ES-I3 (cell line): ENCODE measurements at regions not wholly inside any gene's neighbourhood (a gene's known extent, or its start where the extent isn't known, plus 50 kb on each side); places are given as distances from the start of the nearest gene placed in this dataset.

Experiments used
- H3K36me3 ChIP-seq: 2 replicates; pipeline ENCODE4 v1.6.1; 2013; ENCODE audit warnings: mild to moderate bottlenecking, low read length, control low read depth, moderate library complexity; ENCODE audit not compliant: insufficient read depth
- H3K4me1 ChIP-seq: 2 replicates; pipeline ENCODE4 v1.6.1; 2013; ENCODE audit warnings: mild to moderate bottlenecking, control low read depth, low read length; ENCODE audit not compliant: insufficient read depth
- H3K9ac ChIP-seq: 2 replicates; pipeline ENCODE4 v1.6.1; 2013; ENCODE audit warnings: low read depth, mild to moderate bottlenecking, low read length, moderate library complexity
- H3K9me3 ChIP-seq: 2 replicates; pipeline ENCODE4 v1.6.1; 2013; ENCODE audit warnings: mild to moderate bottlenecking, low read length, moderate library complexity; ENCODE audit not compliant: control insufficient read depth, insufficient read depth

- H3K9ac ChIP-seq: no peak overlapping the region
- H3K4me1 ChIP-seq: peaks cover 26% of the 10 kb centered on the region
- H3K9me3 ChIP-seq: no peaks in the 10 kb centered on the region
- no peaks in the 10 kb centered on the region for H3K36me3 ChIP-seq
These were observed 78.0 kb upstream of the SLC6A6 start for GRCh38 chr3:14324224-14324944.

GRCh38 chr3:14328422-14328821 is 74.0 kb upstream of the SLC6A6 start:
- Histone ChIP-seq H3K9ac (no peak overlapping the region), H3K36me3 (no peaks in the 10 kb centered on the region), H3K9me3 (no peaks in the 10 kb centered on the region)

GRCh38 chr3:14329116-14329830 is 73.1 kb upstream of the SLC6A6 start:
- Histone ChIP-seq H3K4me1 (peaks cover 25% of the 10 kb centered on the region), H3K36me3 (no peaks in the 10 kb centered on the region), H3K9ac (no peak overlapping the region), H3K9me3 (no peaks in the 10 kb centered on the region)

More at GRCh38 chr3:14328422-14328821, 74.0 kb upstream of the SLC6A6 start:
- peaks cover 34% of the 10 kb centered on the region for H3K4me1 ChIP-seq

GRCh38 chr3:14329842-14330241 is 72.6 kb upstream of the SLC6A6 start:
- Histone ChIP-seq H3K9ac (no peak overlapping the region), H3K36me3 (no peaks in the 10 kb centered on the region), H3K9me3 (no peaks in the 10 kb centered on the region)

GRCh38 chr3:14330508-14330907 is 71.9 kb upstream of the SLC6A6 start:
- no peak overlapping the region for H3K9ac ChIP-seq
- no peaks in the 10 kb centered on the region for H3K9me3 ChIP-seq
- peaks cover 20% of the 10 kb centered on the region for H3K4me1 ChIP-seq
- H3K36me3 ChIP-seq: no peaks in the 10 kb centered on the region

More at GRCh38 chr3:14329842-14330241, 72.6 kb upstream of the SLC6A6 start:
- peaks cover 24% of the 10 kb centered on the region for H3K4me1 ChIP-seq

- no peaks in the 10 kb centered on the region for H3K36me3 ChIP-seq
- H3K9ac ChIP-seq: no peak overlapping the region
- no peaks in the 10 kb centered on the region for H3K9me3 ChIP-seq
- peaks cover 20% of the 10 kb centered on the region for H3K4me1 ChIP-seq
These were observed 71.2 kb upstream of the SLC6A6 start for GRCh38 chr3:14331251-14331650.

GRCh38 chr3:14332392-14332791 is 70.0 kb upstream of the SLC6A6 start:
- Histone ChIP-seq H3K9ac (no peak overlapping the region), H3K4me1 (peaks cover 20% of the 10 kb centered on the region), H3K36me3 (no peaks in the 10 kb centered on the region), H3K9me3 (no peaks in the 10 kb centered on the region)

GRCh38 chr3:14333215-14333614 is 69.2 kb upstream of the SLC6A6 start:
- H3K36me3 ChIP-seq: no peaks in the 10 kb centered on the region
- H3K9me3 ChIP-seq: no peaks in the 10 kb centered on the region
- no peak overlapping the region for H3K9ac ChIP-seq
- H3K4me1 ChIP-seq: peaks cover 20% of the 10 kb centered on the region

GRCh38 chr3:14333621-14334020 is 68.8 kb upstream of the SLC6A6 start:
- no peak overlapping the region for H3K9ac ChIP-seq
- no peaks in the 10 kb centered on the region for H3K9me3 ChIP-seq
- H3K4me1 ChIP-seq: peaks cover 20% of the 10 kb centered on the region
- no peaks in the 10 kb centered on the region for H3K36me3 ChIP-seq

- no peaks in the 10 kb centered on the region for H3K9me3 ChIP-seq
- peaks cover 19% of the 10 kb centered on the region for H3K4me1 ChIP-seq
- H3K36me3 ChIP-seq: no peaks in the 10 kb centered on the region
- no peak overlapping the region for H3K9ac ChIP-seq
These were observed 68.3 kb upstream of the SLC6A6 start for GRCh38 chr3:14334136-14334535.

- Histone ChIP-seq H3K36me3 (no peaks in the 10 kb centered on the region), H3K9me3 (no peaks in the 10 kb centered on the region), H3K9ac (no peak overlapping the region), H3K4me1 (peaks cover 13% of the 10 kb centered on the region)
These were observed 67.5 kb upstream of the SLC6A6 start for GRCh38 chr3:14334936-14335335.

GRCh38 chr3:14335774-14336748 is 66.3 kb upstream of the SLC6A6 start:
- Histone ChIP-seq H3K9ac (no peak overlapping the region), H3K36me3 (no peaks in the 10 kb centered on the region), H3K4me1 (peaks cover 6% of the 10 kb centered on the region; the same call in 1 of the 2 replicates), H3K9me3 (no peaks in the 10 kb centered on the region)

- no peaks in the 10 kb centered on the region for H3K9me3 ChIP-seq
- peaks cover 6% of the 10 kb centered on the region; the same call in 1 of the 2 replicates for H3K4me1 ChIP-seq
- H3K9ac ChIP-seq: no peak overlapping the region
- no peaks in the 10 kb centered on the region for H3K36me3 ChIP-seq
These were observed 65.4 kb upstream of the SLC6A6 start for GRCh38 chr3:14336749-14337598.
